ENCODE measurements at regions not wholly inside any gene's neighbourhood (a gene's known extent, or its start where the extent isn't known, plus 50 kb on each side); places are given as distances from the start of the nearest gene placed in this dataset.

- ChIA-PET POLR2A (ENCODE audit: unreplicated experiment) (interaction anchor here (0.8 kb wide), 1 partner anchor 528 kb away, joined by 4 read pairs; no protein-coding TSS in a partner anchor), CTCF (no interaction called here)
- no TSS peak for BruUV-seq (replicated peaks)
- TF ChIP-seq EZH2 (IDR thresholded peaks at IDR 0.05; ENCODE audit: low read depth) (no peak), CTCF (conservative IDR thresholded peaks at IDR 0.05) (no peak)
- H3K4me3 ChIP-seq: no peak overlapping the region
- no peaks in the 10 kb centered on the region for H3K27me3 ChIP-seq (ENCODE audit: insufficient read depth, low read depth)
- no peak overlapping the region for H3K4me2 ChIP-seq
- H3K9me3 ChIP-seq (ENCODE audit: insufficient read depth, low read depth): no peaks in the 10 kb centered on the region
- H3K4me1 ChIP-seq (replicated peaks; ENCODE audit: insufficient read depth): no peaks in the 10 kb centered on the region
- no peaks in the 10 kb centered on the region for H3K36me3 ChIP-seq (ENCODE audit: low read depth)
- no peaks in the 10 kb centered on the region for H3K9me2 ChIP-seq (ENCODE audit: insufficient read depth)
- no peak for DNase-seq
- H3F3A ChIP-seq (ENCODE audit: insufficient read depth, low read depth): no peaks in the 10 kb centered on the region
- no peaks in the 10 kb centered on the region for H4K20me1 ChIP-seq (ENCODE audit: insufficient read depth)
- H3K27ac ChIP-seq: no peak overlapping the region
- H3K79me2 ChIP-seq (ENCODE audit: low read depth): no peaks in the 10 kb centered on the region
- intact Hi-C loops (cut with micrococcal nuclease; ENCODE audit: unreplicated experiment): no loop called here
- H2AFZ ChIP-seq: no peak overlapping the region
Observed at GRCh38 chr2:150690870-150691269, 203.4 kb upstream of the RND3 start.

GRCh38 chr2:150690261-150690660 lies 202.8 kb upstream of the RND3 start:
- H3K27me3 ChIP-seq (ENCODE audit: insufficient read depth, low read depth): no peaks in the 10 kb centered on the region
- TF ChIP-seq EZH2 (IDR thresholded peaks at IDR 0.05; ENCODE audit: low read depth) (no peak), CTCF (conservative IDR thresholded peaks at IDR 0.05) (no peak)
- no peaks in the 10 kb centered on the region for H4K20me1 ChIP-seq (ENCODE audit: insufficient read depth)
- CTCF ChIA-PET: no interaction called here
- no peak overlapping the region for H3K4me3 ChIP-seq
- H3K4me2 ChIP-seq: no peak overlapping the region
- H3K4me1 ChIP-seq (replicated peaks; ENCODE audit: insufficient read depth): no peaks in the 10 kb centered on the region
- H3K79me2 ChIP-seq (ENCODE audit: low read depth): no peaks in the 10 kb centered on the region
- no peaks in the 10 kb centered on the region for H3K36me3 ChIP-seq (ENCODE audit: low read depth)
- no peaks in the 10 kb centered on the region for H3K9me3 ChIP-seq (ENCODE audit: insufficient read depth, low read depth)
- H2AFZ ChIP-seq: no peak overlapping the region
- intact Hi-C loops (cut with micrococcal nuclease; ENCODE audit: unreplicated experiment): no loop called here
- DNase-seq: no peak
- no peak overlapping the region for H3K27ac ChIP-seq
- H3K9me2 ChIP-seq (ENCODE audit: insufficient read depth): no peaks in the 10 kb centered on the region
- no peaks in the 10 kb centered on the region for H3F3A ChIP-seq (ENCODE audit: insufficient read depth, low read depth)
- no TSS peak for BruUV-seq (replicated peaks)
- POLR2A ChIA-PET (ENCODE audit: unreplicated experiment): no interaction called here

GRCh38 chr2:150689590-150689989 lies 202.1 kb upstream of the RND3 start:
- no peak for TF ChIP-seq EZH2 (IDR thresholded peaks at IDR 0.05; ENCODE audit: low read depth)
- TF ChIP-seq CTCF (conservative IDR thresholded peaks at IDR 0.05): no peak
- H3F3A ChIP-seq (ENCODE audit: insufficient read depth, low read depth): no peaks in the 10 kb centered on the region
- intact Hi-C loops (cut with micrococcal nuclease; ENCODE audit: unreplicated experiment): no loop called here
- H3K27me3 ChIP-seq (ENCODE audit: insufficient read depth, low read depth): no peaks in the 10 kb centered on the region
- H3K4me2 ChIP-seq: no peak overlapping the region
- no peak for DNase-seq
- no peak overlapping the region for H3K4me3 ChIP-seq
- H4K20me1 ChIP-seq (ENCODE audit: insufficient read depth): no peaks in the 10 kb centered on the region
- H3K4me1 ChIP-seq (replicated peaks; ENCODE audit: insufficient read depth): no peaks in the 10 kb centered on the region
- H3K9me3 ChIP-seq (ENCODE audit: insufficient read depth, low read depth): no peaks in the 10 kb centered on the region
- no peaks in the 10 kb centered on the region for H3K9me2 ChIP-seq (ENCODE audit: insufficient read depth)
- BruUV-seq (replicated peaks): no TSS peak
- H3K36me3 ChIP-seq (ENCODE audit: low read depth): no peaks in the 10 kb centered on the region
- H3K27ac ChIP-seq: no peak overlapping the region
- POLR2A ChIA-PET (ENCODE audit: unreplicated experiment): no interaction called here
- H2AFZ ChIP-seq: no peak overlapping the region
- no peaks in the 10 kb centered on the region for H3K79me2 ChIP-seq (ENCODE audit: low read depth)
- CTCF ChIA-PET: no interaction called here

Measured in PC-9 (cell line).